GM10248 (cell line): ENCODE measurements at regions not wholly inside any gene's neighbourhood (a gene's known extent, or its start where the extent isn't known, plus 50 kb on each side); places are given as distances from the start of the nearest gene placed in this dataset.

ENCODE experiments used
- CTCF ChIA-PET: fragments of 300-600 bp; sonication (Branson Sonifier 250); formaldehyde crosslinking; extraction: SDS; loops from one replicate; lab custom pipeline; 2021; ENCODE audit warnings: antibody characterized with exemption; lab: Yijun Ruan, JAX
- POLR2A ChIA-PET: fragments of 350-650 bp; sonication (Branson Sonifier 250); formaldehyde crosslinking; extraction: SDS; loops from one replicate; lab custom pipeline; 2020; ENCODE audit warnings: antibody characterized with exemption; lab: Yijun Ruan, JAX
- DNase-seq: peaks from one replicate; pipeline ENCODE4 v3.0.0; 2012; ENCODE audit errors: extremely low spot score
- TF ChIP-seq, protein P1 (sequence below): IDR thresholded peaks from 2 replicates; pipeline ENCODE4 v1.5.1; 2012; ENCODE audit warnings: mild to moderate bottlenecking, low read depth; ENCODE audit errors: extremely low read depth, missing control alignments, control extremely low read depth

DNA sequence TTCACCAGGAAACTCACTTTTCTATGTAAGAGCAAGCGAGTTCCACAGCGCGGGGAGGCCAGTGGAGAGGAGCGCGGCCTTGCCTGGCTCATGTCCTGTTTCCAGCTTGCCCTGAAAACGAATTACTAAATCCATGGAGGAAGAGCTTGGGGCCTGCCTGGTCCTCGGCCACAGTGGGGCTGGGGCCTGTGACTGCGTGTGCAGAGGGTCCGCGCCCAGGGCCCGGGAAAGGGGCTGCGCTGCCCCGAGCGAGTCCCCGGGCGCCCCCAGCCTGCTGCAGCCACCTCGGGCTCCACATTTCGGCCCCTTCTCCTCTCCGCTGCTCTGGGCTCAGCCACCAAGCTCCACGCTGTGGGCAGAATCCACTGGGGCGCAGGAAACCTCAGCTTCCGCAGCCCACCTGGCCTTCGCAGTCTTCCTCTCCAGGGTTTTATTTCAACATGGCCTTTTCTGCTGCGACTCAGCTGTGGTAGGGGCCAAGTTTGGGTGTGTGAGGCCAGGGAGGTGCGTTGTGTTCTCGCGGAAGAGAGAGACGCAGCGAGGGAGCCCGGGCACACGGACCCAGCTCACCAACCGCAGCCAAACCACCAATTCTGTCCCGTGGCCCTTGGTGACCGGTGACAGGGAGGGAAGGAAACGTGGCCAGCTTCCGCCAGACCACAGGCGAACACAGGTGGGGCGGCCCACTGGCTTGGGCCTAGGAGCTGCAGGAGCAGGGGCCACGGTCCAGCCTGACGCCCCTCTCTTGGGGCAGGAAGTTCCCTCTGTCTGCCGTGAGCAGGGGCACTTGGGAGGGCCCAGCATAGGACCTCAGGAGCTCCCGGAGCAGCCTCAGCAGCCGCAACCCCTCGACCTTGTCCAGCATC lies 211.4 kb downstream of the ERMARD start:
- TF ChIP-seq, protein P1, sequence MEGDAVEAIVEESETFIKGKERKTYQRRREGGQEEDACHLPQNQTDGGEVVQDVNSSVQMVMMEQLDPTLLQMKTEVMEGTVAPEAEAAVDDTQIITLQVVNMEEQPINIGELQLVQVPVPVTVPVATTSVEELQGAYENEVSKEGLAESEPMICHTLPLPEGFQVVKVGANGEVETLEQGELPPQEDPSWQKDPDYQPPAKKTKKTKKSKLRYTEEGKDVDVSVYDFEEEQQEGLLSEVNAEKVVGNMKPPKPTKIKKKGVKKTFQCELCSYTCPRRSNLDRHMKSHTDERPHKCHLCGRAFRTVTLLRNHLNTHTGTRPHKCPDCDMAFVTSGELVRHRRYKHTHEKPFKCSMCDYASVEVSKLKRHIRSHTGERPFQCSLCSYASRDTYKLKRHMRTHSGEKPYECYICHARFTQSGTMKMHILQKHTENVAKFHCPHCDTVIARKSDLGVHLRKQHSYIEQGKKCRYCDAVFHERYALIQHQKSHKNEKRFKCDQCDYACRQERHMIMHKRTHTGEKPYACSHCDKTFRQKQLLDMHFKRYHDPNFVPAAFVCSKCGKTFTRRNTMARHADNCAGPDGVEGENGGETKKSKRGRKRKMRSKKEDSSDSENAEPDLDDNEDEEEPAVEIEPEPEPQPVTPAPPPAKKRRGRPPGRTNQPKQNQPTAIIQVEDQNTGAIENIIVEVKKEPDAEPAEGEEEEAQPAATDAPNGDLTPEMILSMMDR, result no peak
- CTCF ChIA-PET, result interaction anchor here (0.8 to 1.2 kb wide), 2 partner anchors 14 to 20 kb away, joined by 3 read pairs; no protein-coding TSS in a partner anchor
- DNase-seq, result no peak
- POLR2A ChIA-PET, result no interaction called here

- TF ChIP-seq, protein P1, result no peak
- ChIA-PET CTCF (no interaction called here), POLR2A (no interaction called here)
- DNase-seq, result no peak
Observed at GRCh38 chr6:169961772-169962561, 210.5 kb downstream of the ERMARD start.

DNA sequence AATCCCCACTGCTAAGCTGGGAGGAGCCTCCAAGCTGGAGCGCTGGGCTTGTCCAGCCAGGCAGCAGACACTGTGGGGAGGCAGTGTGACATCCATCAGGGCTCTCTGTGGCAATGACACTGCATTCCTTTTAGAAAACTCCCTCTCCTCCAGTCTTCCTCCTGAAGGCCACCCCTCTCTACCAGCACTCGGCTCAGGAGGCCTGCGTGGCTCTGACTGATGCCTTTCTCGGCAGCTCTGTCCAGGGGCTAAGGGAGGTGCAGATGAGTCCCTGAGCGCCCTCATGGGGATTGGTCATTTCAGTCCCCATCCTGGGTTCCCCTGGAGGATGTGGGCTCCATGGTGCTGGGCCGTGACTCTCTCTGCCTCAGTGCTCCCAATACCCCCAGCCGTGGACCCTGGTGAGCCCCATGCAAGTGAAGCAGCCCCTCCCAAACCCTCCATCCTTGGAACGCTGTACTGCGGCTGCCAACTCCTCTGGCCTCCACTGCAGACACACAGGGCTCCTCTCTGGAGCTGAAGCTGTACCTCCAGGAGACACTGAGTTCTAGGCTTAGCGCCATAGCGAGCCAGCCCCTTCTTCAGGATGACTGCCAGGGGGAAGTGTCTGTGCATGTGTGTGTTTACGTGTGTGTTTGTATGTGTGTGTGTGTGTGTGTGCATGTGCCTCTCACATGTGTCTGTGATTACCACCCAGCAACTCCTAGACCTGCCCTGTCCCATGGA lies 209.6 kb downstream of the ERMARD start:
- DNase-seq, result no peak
- CTCF ChIA-PET, result interaction anchor here (1.6 kb wide), 1 partner anchor 14 kb away, joined by 5 read pairs; no protein-coding TSS in a partner anchor
- TF ChIP-seq, protein P1, result no peak
- POLR2A ChIA-PET, result no interaction called here

DNA sequence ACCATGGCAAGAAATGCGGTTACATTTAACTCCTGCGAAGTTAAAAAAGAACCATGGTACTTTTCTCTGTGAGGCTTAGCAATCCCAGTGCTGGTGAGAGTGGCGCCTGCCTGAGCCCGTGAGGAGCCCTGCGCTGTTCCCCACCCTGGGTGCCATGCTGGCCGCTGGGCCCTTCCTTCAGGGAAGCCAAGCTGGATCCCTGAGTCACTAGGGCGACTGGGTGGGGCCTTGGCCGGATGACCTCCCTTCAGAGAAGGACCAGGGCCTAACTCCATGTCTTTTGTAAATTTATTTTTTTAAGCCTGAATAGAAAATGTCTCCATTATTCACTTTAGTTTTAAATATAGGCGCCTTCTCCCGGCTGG lies 209.1 kb downstream of the ERMARD start:
- DNase-seq, result no peak
- POLR2A ChIA-PET, result no interaction called here

GRCh38 chr6:169960003-169960344 lies 208.6 kb downstream of the ERMARD start:
- TF ChIP-seq, protein P1, result no peak
- ChIA-PET POLR2A (no interaction called here), CTCF (interaction anchor here (1.2 to 1.6 kb wide), 2 partner anchors 13 to 16 kb away, joined by 3 to 5 read pairs; no protein-coding TSS in a partner anchor)
- DNase-seq, result no peak

More for the DNA sequence above, 209.1 kb downstream of the ERMARD start:
- TF ChIP-seq, protein P1, result no peak
- CTCF ChIA-PET, result interaction anchor here (1.6 kb wide), 1 partner anchor 14 kb away, joined by 5 read pairs; no protein-coding TSS in a partner anchor
